ENCODE measurements at regions not wholly inside any gene's neighbourhood (a gene's known extent, or its start where the extent isn't known, plus 50 kb on each side); places are given as distances from the start of the nearest gene placed in this dataset.
"Not testable (repeated sequence)": the region's sequence is repeated elsewhere in the genome, so short reads cannot be mapped to it uniquely, and the experiment has no call there.

DNA sequence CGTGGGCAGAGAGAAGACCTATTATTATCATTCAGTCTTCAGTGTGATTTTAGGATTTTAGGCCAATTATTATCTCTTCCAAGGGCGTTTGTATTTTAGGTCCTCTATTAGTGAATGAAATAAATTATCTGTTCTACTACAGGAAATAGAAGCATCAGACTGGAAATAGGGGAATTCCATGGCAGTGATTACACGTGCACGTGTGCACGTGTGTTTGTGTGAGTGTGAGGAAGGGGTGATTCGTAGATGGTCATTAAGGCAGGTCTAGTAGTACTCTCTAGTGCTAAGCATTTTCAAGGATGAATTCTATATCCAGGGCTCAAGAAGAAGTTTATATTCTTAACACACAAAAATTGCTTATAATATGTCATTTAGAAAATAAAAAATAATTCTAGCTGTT is 623.2 kb downstream of the GATA3 start:
- Histone ChIP-seq H3K36me3 (ENCODE audit: control insufficient read depth in 3 of 3, insufficient read depth in 2 of 3, low read depth in 1 of 3, low read length in 3 of 3) (no peaks in the 10 kb centered on the region), H3K27ac (ENCODE audit: low read depth in 1 of 3, low read length in 2 of 3) (no peak overlapping the region), H3K4me1 (ENCODE audit: control insufficient read depth in 3 of 3, insufficient read depth in 2 of 3, low read depth in 1 of 3, low read length in 2 of 3) (no peaks in the 10 kb centered on the region), H3K4me3 (ENCODE audit: low read depth in 1 of 3, low read length in 3 of 3) (no peak overlapping the region), H3K27me3 (ENCODE audit: control insufficient read depth in 3 of 3, insufficient read depth in 3 of 3, low read length in 3 of 3) (no peaks in the 10 kb centered on the region), H3K9me3 (ENCODE audit: control insufficient read depth in 2 of 2, insufficient read depth in 1 of 2, low read depth in 1 of 2, low read length in 1 of 2) (no peaks in the 10 kb centered on the region)
- 62 to 68% (median 63%) methylated on average over 6 of the region's 6 CpGs for WGBS, 3 donors
- DNase-seq = no peak
- no peak for FAIRE-seq

DNA sequence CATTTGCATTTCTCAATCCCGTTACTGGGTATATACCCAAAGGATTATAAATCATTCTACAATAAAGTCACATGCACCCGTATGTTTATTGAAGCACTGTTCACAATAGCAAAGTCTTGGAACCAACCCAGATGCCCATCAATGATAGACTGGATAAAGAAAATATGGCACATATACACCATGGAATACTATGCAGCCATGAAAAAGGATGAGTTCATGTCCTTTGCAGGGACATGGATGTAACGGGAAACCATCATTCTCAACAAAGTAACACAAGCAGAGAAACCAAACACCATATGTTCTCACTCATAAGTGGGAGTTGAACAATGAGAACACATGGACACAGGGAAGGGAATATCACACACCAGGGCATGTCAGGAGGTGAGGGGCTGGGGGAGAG is 630.4 kb downstream of the GATA3 start:
- FAIRE-seq; H3K4me3 ChIP-seq (ENCODE audit: low read depth in 1 of 3, low read length in 3 of 3); H3K4me1 ChIP-seq (ENCODE audit: control insufficient read depth in 3 of 3, insufficient read depth in 2 of 3, low read depth in 1 of 3, low read length in 2 of 3); H3K27me3 ChIP-seq (ENCODE audit: control insufficient read depth in 3 of 3, insufficient read depth in 3 of 3, low read length in 3 of 3); H3K27ac ChIP-seq (ENCODE audit: low read depth in 1 of 3, low read length in 2 of 3); H3K36me3 ChIP-seq (ENCODE audit: control insufficient read depth in 3 of 3, insufficient read depth in 2 of 3, low read depth in 1 of 3, low read length in 3 of 3); H3K9me3 ChIP-seq (ENCODE audit: control insufficient read depth in 2 of 2, insufficient read depth in 1 of 2, low read depth in 1 of 2, low read length in 1 of 2); DNase-seq: not testable (repeated sequence)
- 82 to 86% (median 85%) methylated on average over 3 of the region's 3 CpGs for WGBS, 3 donors

GRCh38 chr10:8688881-8689280 is 634.4 kb downstream of the GATA3 start:
- Histone ChIP-seq H3K4me3 (ENCODE audit: low read depth in 1 of 3, low read length in 3 of 3) (no peak overlapping the region), H3K27me3 (ENCODE audit: control insufficient read depth in 3 of 3, insufficient read depth in 3 of 3, low read length in 3 of 3) (no peaks in the 10 kb centered on the region), H3K27ac (ENCODE audit: low read depth in 1 of 3, low read length in 2 of 3) (no peak overlapping the region), H3K36me3 (ENCODE audit: control insufficient read depth in 3 of 3, insufficient read depth in 2 of 3, low read depth in 1 of 3, low read length in 3 of 3) (no peaks in the 10 kb centered on the region), H3K9me3 (ENCODE audit: control insufficient read depth in 2 of 2, insufficient read depth in 1 of 2, low read depth in 1 of 2, low read length in 1 of 2) (no peaks in the 10 kb centered on the region), H3K4me1 (ENCODE audit: control insufficient read depth in 3 of 3, insufficient read depth in 2 of 3, low read depth in 1 of 3, low read length in 2 of 3) (no peaks in the 10 kb centered on the region)
- DNase-seq = no peak
- 57 to 63% (median 58%) methylated on average over 4 of the region's 4 CpGs for WGBS, 3 donors
- FAIRE-seq = no peak

DNA sequence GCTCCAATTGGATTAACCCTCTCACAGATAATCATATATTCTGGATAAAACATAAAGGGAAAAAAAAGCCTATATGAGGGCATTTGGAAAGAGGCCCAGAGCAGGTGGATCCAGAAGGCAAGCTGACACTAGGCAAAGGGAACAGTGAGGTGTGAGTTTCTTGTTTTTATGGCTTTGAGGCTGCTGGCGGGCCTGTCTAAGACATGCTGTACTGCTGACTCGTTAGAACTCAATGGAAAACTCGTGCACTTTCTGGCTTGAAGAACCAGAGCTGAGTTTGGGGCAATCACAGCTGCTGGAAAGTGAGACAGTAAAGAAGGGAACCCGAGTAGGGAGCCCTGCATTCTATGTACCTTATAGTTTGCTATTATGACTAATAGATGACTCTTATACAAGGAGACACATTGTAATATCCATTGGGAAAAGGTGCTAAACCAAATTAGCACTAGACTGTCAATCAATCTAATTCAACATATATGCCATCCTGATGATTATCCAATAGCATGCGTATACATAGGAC is 637.1 kb downstream of the GATA3 start:
- no peak for FAIRE-seq
- WGBS, 3 donors = 52 to 73% (median 55%) methylated on average over 5 of the region's 5 CpGs

GRCh38 chr10:8693635-8694034 is 639.1 kb downstream of the GATA3 start:
- H3K4me1 ChIP-seq (ENCODE audit: control insufficient read depth in 3 of 3, insufficient read depth in 2 of 3, low read depth in 1 of 3, low read length in 2 of 3); DNase-seq; H3K36me3 ChIP-seq (ENCODE audit: control insufficient read depth in 3 of 3, insufficient read depth in 2 of 3, low read depth in 1 of 3, low read length in 3 of 3); H3K27me3 ChIP-seq (ENCODE audit: control insufficient read depth in 3 of 3, insufficient read depth in 3 of 3, low read length in 3 of 3); H3K27ac ChIP-seq (ENCODE audit: low read depth in 1 of 3, low read length in 2 of 3); H3K9me3 ChIP-seq (ENCODE audit: control insufficient read depth in 2 of 2, insufficient read depth in 1 of 2, low read depth in 1 of 2, low read length in 1 of 2); FAIRE-seq; H3K4me3 ChIP-seq (ENCODE audit: low read depth in 1 of 3, low read length in 3 of 3): not testable (repeated sequence)
- WGBS, 3 donors = 59 to 73% (median 62%) methylated on average over 2 of the region's 2 CpGs

More for the DNA sequence above, 637.1 kb downstream of the GATA3 start:
- Histone ChIP-seq H3K27me3 (ENCODE audit: control insufficient read depth in 3 of 3, insufficient read depth in 3 of 3, low read length in 3 of 3) (no peaks in the 10 kb centered on the region), H3K36me3 (ENCODE audit: control insufficient read depth in 3 of 3, insufficient read depth in 2 of 3, low read depth in 1 of 3, low read length in 3 of 3) (no peaks in the 10 kb centered on the region), H3K4me1 (ENCODE audit: control insufficient read depth in 3 of 3, insufficient read depth in 2 of 3, low read depth in 1 of 3, low read length in 2 of 3) (no peaks in the 10 kb centered on the region), H3K4me3 (ENCODE audit: low read depth in 1 of 3, low read length in 3 of 3) (no peak overlapping the region), H3K9me3 (ENCODE audit: control insufficient read depth in 2 of 2, insufficient read depth in 1 of 2, low read depth in 1 of 2, low read length in 1 of 2) (no peaks in the 10 kb centered on the region), H3K27ac (ENCODE audit: low read depth in 1 of 3, low read length in 2 of 3) (no peak overlapping the region)
- no peak for DNase-seq

GRCh38 chr10:8696746-8697145 is 642.3 kb downstream of the GATA3 start:
- 64 to 66% (median 66%) methylated on average over 6 of the region's 6 CpGs for WGBS, 3 donors
- Histone ChIP-seq H3K36me3 (ENCODE audit: control insufficient read depth in 3 of 3, insufficient read depth in 2 of 3, low read depth in 1 of 3, low read length in 3 of 3) (no peaks in the 10 kb centered on the region), H3K4me3 (ENCODE audit: low read depth in 1 of 3, low read length in 3 of 3) (no peak overlapping the region), H3K9me3 (ENCODE audit: control insufficient read depth in 2 of 2, insufficient read depth in 1 of 2, low read depth in 1 of 2, low read length in 1 of 2) (no peaks in the 10 kb centered on the region), H3K4me1 (ENCODE audit: control insufficient read depth in 3 of 3, insufficient read depth in 2 of 3, low read depth in 1 of 3, low read length in 2 of 3) (no peaks in the 10 kb centered on the region), H3K27me3 (ENCODE audit: control insufficient read depth in 3 of 3, insufficient read depth in 3 of 3, low read length in 3 of 3) (no peaks in the 10 kb centered on the region), H3K27ac (ENCODE audit: low read depth in 1 of 3, low read length in 2 of 3) (no peak overlapping the region)
- no peak for FAIRE-seq
- DNase-seq = no peak

GRCh38 chr10:8700689-8701088 is 646.2 kb downstream of the GATA3 start:
- Histone ChIP-seq H3K9me3 (ENCODE audit: control insufficient read depth in 2 of 2, insufficient read depth in 1 of 2, low read depth in 1 of 2, low read length in 1 of 2) (no peaks in the 10 kb centered on the region), H3K27me3 (ENCODE audit: control insufficient read depth in 3 of 3, insufficient read depth in 3 of 3, low read length in 3 of 3) (no peaks in the 10 kb centered on the region), H3K4me1 (ENCODE audit: control insufficient read depth in 3 of 3, insufficient read depth in 2 of 3, low read depth in 1 of 3, low read length in 2 of 3) (no peaks in the 10 kb centered on the region), H3K4me3 (ENCODE audit: low read depth in 1 of 3, low read length in 3 of 3) (no peak overlapping the region), H3K27ac (ENCODE audit: low read depth in 1 of 3, low read length in 2 of 3) (no peak overlapping the region), H3K36me3 (ENCODE audit: control insufficient read depth in 3 of 3, insufficient read depth in 2 of 3, low read depth in 1 of 3, low read length in 3 of 3) (no peaks in the 10 kb centered on the region)
- DNase-seq (no peak), FAIRE-seq (no peak)

DNA sequence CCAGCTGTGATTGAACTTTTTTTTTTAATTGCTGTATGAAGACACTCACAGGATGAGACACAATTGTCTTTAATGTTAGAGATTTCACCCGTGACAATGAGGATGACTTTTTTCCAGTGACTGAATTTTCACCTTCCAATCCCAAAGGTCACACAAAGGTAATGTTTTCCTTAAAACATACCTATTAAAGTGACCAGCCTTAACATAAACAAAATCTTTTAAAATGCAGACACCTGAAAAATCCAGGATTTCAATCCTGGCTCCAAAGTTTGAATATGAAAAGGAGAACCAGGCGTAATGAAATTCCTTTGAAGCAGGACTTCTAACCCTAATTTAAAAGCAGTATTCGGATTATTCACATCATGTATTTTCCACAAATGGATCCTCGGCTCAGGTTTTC is 647.7 kb downstream of the GATA3 start:
- no peaks in the 10 kb centered on the region for H3K27me3 ChIP-seq (ENCODE audit: control insufficient read depth in 3 of 3, insufficient read depth in 3 of 3, low read length in 3 of 3)
- WGBS, 3 donors = 68 to 76% (median 70%) methylated on average over 4 of the region's 4 CpGs
- no peak overlapping the region for H3K27ac ChIP-seq (ENCODE audit: low read depth in 1 of 3, low read length in 2 of 3)
- FAIRE-seq (no peak), DNase-seq (no peak)
- H3K4me3 ChIP-seq (ENCODE audit: low read depth in 1 of 3, low read length in 3 of 3) = no peak overlapping the region
- no peaks in the 10 kb centered on the region for H3K4me1 ChIP-seq (ENCODE audit: control insufficient read depth in 3 of 3, insufficient read depth in 2 of 3, low read depth in 1 of 3, low read length in 2 of 3)
- H3K9me3 ChIP-seq (ENCODE audit: control insufficient read depth in 2 of 2, insufficient read depth in 1 of 2, low read depth in 1 of 2, low read length in 1 of 2) = no peaks in the 10 kb centered on the region
- no peaks in the 10 kb centered on the region for H3K36me3 ChIP-seq (ENCODE audit: control insufficient read depth in 3 of 3, insufficient read depth in 2 of 3, low read depth in 1 of 3, low read length in 3 of 3)

DNA sequence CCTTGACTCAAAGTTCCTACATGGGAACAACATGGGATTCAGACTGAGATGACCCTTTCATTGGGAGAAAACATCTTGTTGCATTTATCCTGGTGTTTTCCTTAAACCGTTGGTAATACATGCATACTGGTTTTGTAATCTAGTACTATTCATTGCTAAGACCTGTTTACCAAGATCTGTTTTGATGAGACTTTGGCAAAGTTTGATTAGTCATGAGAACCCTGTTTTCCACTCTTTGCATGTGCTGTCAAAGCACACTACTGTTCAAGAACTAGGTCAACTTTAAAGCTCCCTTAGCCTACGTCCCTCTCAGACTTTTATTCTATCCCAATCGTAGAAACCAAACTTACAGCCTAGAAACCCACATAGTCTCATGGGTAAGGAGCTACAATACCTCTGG is 650.9 kb downstream of the GATA3 start:
- Histone ChIP-seq H3K36me3 (ENCODE audit: control insufficient read depth in 3 of 3, insufficient read depth in 2 of 3, low read depth in 1 of 3, low read length in 3 of 3) (no peaks in the 10 kb centered on the region), H3K27ac (ENCODE audit: low read depth in 1 of 3, low read length in 2 of 3) (no peak overlapping the region), H3K27me3 (ENCODE audit: control insufficient read depth in 3 of 3, insufficient read depth in 3 of 3, low read length in 3 of 3) (no peaks in the 10 kb centered on the region), H3K4me3 (ENCODE audit: low read depth in 1 of 3, low read length in 3 of 3) (no peak overlapping the region), H3K4me1 (ENCODE audit: control insufficient read depth in 3 of 3, insufficient read depth in 2 of 3, low read depth in 1 of 3, low read length in 2 of 3) (no peaks in the 10 kb centered on the region), H3K9me3 (ENCODE audit: control insufficient read depth in 2 of 2, insufficient read depth in 1 of 2, low read depth in 1 of 2, low read length in 1 of 2) (no peaks in the 10 kb centered on the region)
- DNase-seq (no peak), FAIRE-seq (no peak)
- WGBS, 3 donors = 59 to 74% (median 64%) methylated on average over 3 of the region's 3 CpGs

Data from small intestine (tissue), 7 donors.